D721Med (cell line): ENCODE measurements at regions not wholly inside any gene's neighbourhood (a gene's known extent, or its start where the extent isn't known, plus 50 kb on each side); places are given as distances from the start of the nearest gene placed in this dataset.

ENCODE experiments used
- DNase-seq: peaks from one replicate; pipeline ENCODE4 v3.0.0; 2011; ENCODE audit warnings: low spot score; ENCODE audit not compliant: insufficient read length
- FAIRE-seq: peaks from 2 replicates; lab custom pipeline; 2011; peaks lifted over from hg19 to GRCh38; lab: Jason Lieb, UNC
- TF ChIP-seq, protein P1 (sequence below): IDR thresholded peaks from 2 replicates; pipeline ENCODE4 v1.5.1; 2012; ENCODE audit warnings: mild to moderate bottlenecking, control low read depth; ENCODE audit not compliant: insufficient read depth; ENCODE audit errors: missing control alignments

DNA sequence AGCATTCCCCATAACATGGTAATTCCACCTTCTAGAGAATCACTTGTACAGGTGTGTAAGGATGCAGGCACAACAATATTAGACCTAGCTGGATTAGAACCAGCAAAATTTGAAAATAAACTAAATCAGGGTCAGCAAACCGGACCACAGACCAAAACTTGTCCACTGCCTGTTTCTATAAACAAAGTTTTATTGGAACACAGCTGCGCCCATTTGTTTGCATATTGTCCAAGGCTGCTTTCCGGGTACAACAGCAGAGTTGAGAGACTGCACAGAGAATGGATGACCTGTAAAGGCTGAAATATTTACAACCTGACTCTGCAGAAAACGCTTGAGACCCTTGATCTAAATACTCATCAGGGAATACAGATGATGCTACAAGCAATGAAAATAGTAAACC lies 73.6 kb upstream of the SLC45A1 start:
- DNase-seq (no peak), FAIRE-seq (no peak)
- TF ChIP-seq, protein P1, sequence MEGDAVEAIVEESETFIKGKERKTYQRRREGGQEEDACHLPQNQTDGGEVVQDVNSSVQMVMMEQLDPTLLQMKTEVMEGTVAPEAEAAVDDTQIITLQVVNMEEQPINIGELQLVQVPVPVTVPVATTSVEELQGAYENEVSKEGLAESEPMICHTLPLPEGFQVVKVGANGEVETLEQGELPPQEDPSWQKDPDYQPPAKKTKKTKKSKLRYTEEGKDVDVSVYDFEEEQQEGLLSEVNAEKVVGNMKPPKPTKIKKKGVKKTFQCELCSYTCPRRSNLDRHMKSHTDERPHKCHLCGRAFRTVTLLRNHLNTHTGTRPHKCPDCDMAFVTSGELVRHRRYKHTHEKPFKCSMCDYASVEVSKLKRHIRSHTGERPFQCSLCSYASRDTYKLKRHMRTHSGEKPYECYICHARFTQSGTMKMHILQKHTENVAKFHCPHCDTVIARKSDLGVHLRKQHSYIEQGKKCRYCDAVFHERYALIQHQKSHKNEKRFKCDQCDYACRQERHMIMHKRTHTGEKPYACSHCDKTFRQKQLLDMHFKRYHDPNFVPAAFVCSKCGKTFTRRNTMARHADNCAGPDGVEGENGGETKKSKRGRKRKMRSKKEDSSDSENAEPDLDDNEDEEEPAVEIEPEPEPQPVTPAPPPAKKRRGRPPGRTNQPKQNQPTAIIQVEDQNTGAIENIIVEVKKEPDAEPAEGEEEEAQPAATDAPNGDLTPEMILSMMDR: no peak

DNA sequence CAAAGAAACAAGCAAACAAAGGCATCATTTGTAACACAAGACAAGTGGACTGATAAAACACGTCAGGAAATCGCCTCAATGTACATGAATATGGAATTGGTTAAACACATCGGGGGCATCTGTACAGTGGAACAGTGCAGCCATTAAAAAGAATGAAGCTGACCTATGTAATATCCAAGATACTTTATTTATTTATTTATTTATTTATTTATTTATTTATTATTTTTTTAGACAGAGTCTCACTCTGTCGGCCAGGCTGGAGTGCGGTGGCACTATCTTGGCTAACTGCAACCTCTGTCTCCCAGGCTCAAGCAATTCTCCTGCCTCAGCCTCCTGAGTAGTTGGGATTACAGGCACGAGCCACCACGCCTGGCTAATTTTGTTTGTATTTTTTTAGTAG lies 75.4 kb upstream of the SLC45A1 start:
- DNase-seq (no peak), FAIRE-seq (no peak)
- TF ChIP-seq, protein P1: no peak

DNA sequence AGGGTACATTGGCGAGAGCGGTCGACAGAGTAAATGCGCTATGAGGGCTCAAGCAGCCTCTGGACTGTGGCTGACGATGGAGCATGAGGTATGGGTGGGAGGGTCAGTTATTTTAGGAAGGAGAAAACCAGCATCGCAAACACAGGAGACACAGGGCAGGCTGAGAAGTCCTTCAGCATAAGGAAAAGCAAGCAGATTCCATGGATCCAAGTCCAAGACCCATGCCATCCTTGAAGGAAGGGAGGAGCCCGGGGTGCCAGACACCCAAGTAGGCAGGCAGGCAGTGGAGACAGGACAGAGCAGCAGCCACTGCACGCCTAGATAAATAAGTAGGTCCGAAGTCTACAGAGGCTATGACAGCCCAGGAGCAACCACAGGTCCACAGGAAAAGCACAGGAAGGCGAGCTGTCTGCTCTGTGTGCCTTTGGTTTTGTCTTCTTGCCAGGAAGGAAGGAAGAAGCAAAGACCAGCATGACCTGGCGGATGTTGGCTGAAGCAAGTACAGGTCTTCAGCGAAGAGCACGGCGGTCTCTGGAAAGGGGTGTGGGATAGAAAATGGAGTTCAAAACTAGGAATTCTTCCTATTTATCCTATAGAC lies 76.4 kb upstream of the SLC45A1 start:
- DNase-seq: no peak
- no peak for FAIRE-seq
- TF ChIP-seq, protein P1: no peak

DNA sequence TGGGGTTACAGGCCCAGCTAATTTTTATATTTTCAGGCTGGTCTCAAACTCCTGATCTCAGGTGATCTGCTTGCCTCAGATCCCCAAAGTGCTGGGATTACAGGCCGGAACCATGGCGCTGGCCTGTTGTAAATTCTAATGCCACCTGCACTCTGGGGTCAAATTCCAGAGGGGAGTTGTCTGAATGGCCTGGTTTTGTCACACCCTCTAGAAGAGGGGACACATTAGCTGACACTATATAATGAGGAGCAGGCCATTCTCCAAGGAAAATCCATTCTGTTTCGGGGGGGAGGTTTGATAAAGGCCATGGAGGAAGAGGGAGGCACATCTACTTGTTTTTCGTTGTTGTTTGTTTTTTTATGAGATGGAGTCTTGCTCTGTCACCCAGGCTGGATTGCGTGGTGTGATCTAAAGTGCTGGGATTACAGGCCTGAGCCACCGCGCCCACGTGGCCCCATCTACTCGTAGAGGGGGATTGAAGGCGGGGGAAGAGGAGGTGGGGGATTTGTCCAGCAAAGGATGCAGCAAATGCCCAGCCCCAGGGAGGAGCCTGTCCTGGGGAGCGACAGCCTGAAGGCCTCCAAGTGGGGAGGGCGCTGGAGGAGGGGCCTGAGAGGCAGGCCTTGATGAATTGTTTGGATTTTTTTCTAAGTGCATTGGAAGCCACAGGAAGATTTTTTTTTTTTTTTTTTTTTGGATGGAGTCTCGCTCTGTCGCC lies 78.4 kb upstream of the SLC45A1 start:
- DNase-seq (no peak), FAIRE-seq (no peak)
- TF ChIP-seq, protein P1: no peak

DNA sequence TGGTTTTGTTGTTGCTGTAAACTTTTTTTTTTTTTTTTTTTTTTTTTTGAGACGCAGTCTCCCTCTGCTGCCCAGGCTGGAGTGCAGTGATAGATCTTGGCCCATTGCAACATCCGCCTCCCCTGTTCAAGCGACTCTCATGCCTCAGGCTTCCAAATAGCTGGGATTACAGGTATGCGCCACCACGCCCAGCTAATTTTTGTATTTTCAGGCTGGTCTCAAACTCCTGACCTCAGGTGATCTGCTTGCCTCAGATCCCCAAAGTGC lies 78.9 kb upstream of the SLC45A1 start:
- TF ChIP-seq, protein P1: no peak
- DNase-seq: no peak
- no peak for FAIRE-seq

DNA sequence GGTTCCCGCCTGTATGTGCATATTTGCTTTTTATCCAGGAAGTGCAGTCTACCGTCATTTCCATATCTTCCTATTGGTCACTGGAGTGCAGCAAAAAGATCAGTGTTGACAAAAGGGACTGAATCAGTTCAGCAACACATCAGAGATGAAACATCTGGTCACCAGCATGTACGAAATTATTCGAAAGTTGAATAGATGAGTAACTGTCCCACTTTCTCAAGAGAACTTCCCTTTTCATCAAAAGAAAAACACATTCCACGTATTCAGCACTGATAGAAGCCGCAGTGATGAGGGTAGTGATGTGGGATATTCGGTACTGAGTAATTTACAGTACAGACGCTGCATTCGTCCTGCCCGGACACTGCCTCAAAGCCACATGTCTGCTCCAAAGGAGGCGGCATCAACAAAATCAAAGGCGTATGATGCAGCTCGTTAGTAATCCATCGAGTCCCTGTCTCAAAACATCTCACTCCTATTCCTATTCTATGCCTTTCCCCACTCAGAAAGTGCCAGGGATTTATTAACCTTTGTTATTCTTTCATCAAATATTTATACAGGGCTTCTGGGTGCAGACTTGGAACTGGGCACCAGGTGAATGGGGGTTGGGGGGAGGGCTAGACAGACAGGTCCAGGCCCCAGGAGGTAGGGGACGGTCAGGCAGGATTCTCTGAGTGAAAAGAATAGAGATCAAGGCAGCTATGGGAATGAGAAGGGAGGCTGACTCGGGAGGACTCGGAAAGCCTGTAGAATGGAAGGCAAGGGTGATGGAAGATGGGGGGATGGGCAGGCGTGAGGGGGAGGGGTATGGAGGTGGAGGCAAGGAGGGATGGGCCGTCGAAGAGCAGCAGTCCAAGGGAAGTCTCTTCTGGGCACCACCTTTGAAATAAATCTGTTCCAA lies 79.5 kb upstream of the SLC45A1 start:
- FAIRE-seq (no peak), DNase-seq (no peak)

More for the DNA sequence above, 79.5 kb upstream of the SLC45A1 start:
- TF ChIP-seq, protein P1: no peak
